ENCODE measurements at regions not wholly inside any gene's neighbourhood (a gene's known extent, or its start where the extent isn't known, plus 50 kb on each side); places are given as distances from the start of the nearest gene placed in this dataset.

DNA sequence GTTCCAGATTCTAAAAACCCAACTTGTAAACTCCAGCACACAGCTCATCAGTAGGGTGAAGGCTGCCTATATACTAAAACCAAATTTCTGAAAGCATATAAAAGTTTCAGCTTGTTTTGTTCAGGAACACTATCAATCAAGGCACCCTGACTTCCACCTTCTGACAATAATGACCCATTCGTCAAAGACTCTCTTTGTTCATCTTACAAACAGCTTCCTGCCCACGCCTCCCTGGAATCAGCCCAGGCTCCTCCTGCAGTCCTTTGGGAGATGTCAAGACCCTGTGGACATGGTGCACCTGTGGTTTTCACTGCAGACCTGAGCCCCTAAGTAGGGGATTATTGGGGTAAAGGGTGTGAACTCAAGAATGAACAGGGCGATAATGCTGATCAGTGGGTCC, 178.9 kb upstream of the CAMK1G start:
- TF ChIP-seq CTCF (IDR thresholded peaks at IDR 0.05) = no peak
- Histone ChIP-seq H4K20me1 (ENCODE audit: insufficient read depth, low read length) (no peaks in the 10 kb centered on the region), H3K36me3 (replicated peaks in 1 of 2; ENCODE audit: control insufficient read depth in 1 of 2, insufficient read depth in 2 of 2, low read length in 2 of 2) (no peaks in the 10 kb centered on the region), H3K27ac (ENCODE audit: low read depth in 1 of 2, low read length in 2 of 2) (no peak overlapping the region), H3K79me2 (ENCODE audit: insufficient read depth, low read length) (no peaks in the 10 kb centered on the region), H3K4me3 (replicated peaks in 1 of 3; ENCODE audit: low read depth in 2 of 3, low read length in 3 of 3) (no peak overlapping the region), H3K4me2 (replicated peaks; ENCODE audit: extremely low read depth, low read length, poor library complexity, severe bottlenecking) (no peak overlapping the region), H3K27me3 (ENCODE audit: control insufficient read depth in 2 of 2, insufficient read depth in 2 of 2, low read length in 2 of 2) (no peaks in the 10 kb centered on the region), H2AFZ (ENCODE audit: insufficient read depth, low read depth, low read length, poor library complexity, severe bottlenecking) (no peak overlapping the region), H3K9ac (ENCODE audit: insufficient read depth, low read length, poor library complexity, severe bottlenecking) (no peak overlapping the region), H3K4me1 (ENCODE audit: control insufficient read depth in 1 of 2, insufficient read depth in 2 of 2, low read length in 2 of 2) (peaks cover 37 to 41% of the 10 kb centered on the region in 2 donors), H3K9me3 (replicated peaks in 1 of 2; ENCODE audit: control insufficient read depth in 1 of 2, insufficient read depth in 1 of 2, low read length in 2 of 2) (no peaks in the 10 kb centered on the region)
- Mint-ChIP-seq H3K9me3 (peaks cover 0 to 1% (median 0%) of the 10 kb centered on the region in 7 donors), H3K36me3 (no peaks in the 10 kb centered on the region), H3K27me3 (ENCODE audit: low read depth in 3 of 3) (peaks cover 0 to 5% (median 0%) of the 10 kb centered on the region in 3 donors), H3K4me3 (no peak overlapping the region), H3K4me1 (peaks cover 36% of the 10 kb centered on the region), H3K27ac (peak overlapping the region in 2 of 7 donors; percentile 39 to 66)
- DNase-seq = no peak
- no CpG with 5 or more reads among the region's 3 CpGs for WGBS (ENCODE audit: insufficient coverage)
- intact Hi-C loops (cut with micrococcal nuclease) = no loop called here

- no peak overlapping the region for H3K9ac ChIP-seq (ENCODE audit: insufficient read depth, low read length, poor library complexity, severe bottlenecking)
- H3K4me2 ChIP-seq (replicated peaks; ENCODE audit: extremely low read depth, low read length, poor library complexity, severe bottlenecking) = peak overlapping the region; percentile 4
- no peak for TF ChIP-seq CTCF (IDR thresholded peaks at IDR 0.05)
Measured at GRCh38 chr1:209405183-209405814, 178.2 kb upstream of the CAMK1G start.

More at GRCh38 chr1:209405183-209405814, 178.2 kb upstream of the CAMK1G start:
- Mint-ChIP-seq H3K27me3 (ENCODE audit: low read depth in 3 of 3) (peaks cover 0 to 5% (median 0%) of the 10 kb centered on the region in 3 donors), H3K9me3 (peaks cover 0 to 1% (median 0%) of the 10 kb centered on the region in 7 donors), H3K36me3 (no peaks in the 10 kb centered on the region), H3K27ac (peak overlapping the region in 1 of 7 donors; percentile 39), H3K4me3 (no peak overlapping the region), H3K4me1 (peaks cover 40% of the 10 kb centered on the region)
- Histone ChIP-seq H3K4me3 (replicated peaks in 1 of 3; ENCODE audit: low read depth in 2 of 3, low read length in 3 of 3) (no peak overlapping the region), H3K9me3 (replicated peaks in 1 of 2; ENCODE audit: control insufficient read depth in 1 of 2, insufficient read depth in 1 of 2, low read length in 2 of 2) (no peaks in the 10 kb centered on the region), H2AFZ (ENCODE audit: insufficient read depth, low read depth, low read length, poor library complexity, severe bottlenecking) (no peak overlapping the region), H3K27me3 (ENCODE audit: control insufficient read depth in 2 of 2, insufficient read depth in 2 of 2, low read length in 2 of 2) (no peaks in the 10 kb centered on the region), H3K79me2 (ENCODE audit: insufficient read depth, low read length) (no peaks in the 10 kb centered on the region), H3K27ac (ENCODE audit: low read depth in 1 of 2, low read length in 2 of 2) (no peak overlapping the region), H4K20me1 (ENCODE audit: insufficient read depth, low read length) (no peaks in the 10 kb centered on the region), H3K4me1 (ENCODE audit: control insufficient read depth in 1 of 2, insufficient read depth in 2 of 2, low read length in 2 of 2) (peaks cover 42 to 47% of the 10 kb centered on the region in 2 donors), H3K36me3 (replicated peaks in 1 of 2; ENCODE audit: control insufficient read depth in 1 of 2, insufficient read depth in 2 of 2, low read length in 2 of 2) (no peaks in the 10 kb centered on the region)
- no CpG with 5 or more reads among the region's 5 CpGs for WGBS (ENCODE audit: insufficient coverage)
- intact Hi-C loops (cut with micrococcal nuclease) = no loop called here
- DNase-seq = peak in 1 of 3 donors; percentile 8
